ENCODE measurements at regions not wholly inside any gene's neighbourhood (a gene's known extent, or its start where the extent isn't known, plus 50 kb on each side); places are given as distances from the start of the nearest gene placed in this dataset.
"Not testable (repeated sequence)": the region's sequence is repeated elsewhere in the genome, so short reads cannot be mapped to it uniquely, and the experiment has no call there.

DNA sequence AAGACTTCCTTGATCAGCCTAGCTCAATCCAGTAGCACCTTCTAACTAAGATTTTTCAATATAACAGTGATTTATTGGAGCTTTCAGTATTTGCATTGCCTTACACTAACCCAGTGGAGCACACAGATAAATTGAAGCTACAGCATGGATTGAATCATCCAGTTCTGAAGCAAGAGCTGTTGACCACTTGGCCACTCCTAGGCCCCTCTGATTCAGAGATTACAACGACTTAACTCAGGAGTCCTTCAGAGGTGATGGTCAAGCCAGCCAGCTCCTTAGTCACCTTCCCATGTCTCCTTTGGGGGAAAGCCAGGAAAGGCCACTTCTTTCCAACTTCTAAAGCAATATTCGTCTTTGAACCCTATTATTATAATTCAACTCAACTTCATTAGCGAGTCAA is 151.8 kb downstream of the TENT5C start:
- DNase-seq = no peak

DNA sequence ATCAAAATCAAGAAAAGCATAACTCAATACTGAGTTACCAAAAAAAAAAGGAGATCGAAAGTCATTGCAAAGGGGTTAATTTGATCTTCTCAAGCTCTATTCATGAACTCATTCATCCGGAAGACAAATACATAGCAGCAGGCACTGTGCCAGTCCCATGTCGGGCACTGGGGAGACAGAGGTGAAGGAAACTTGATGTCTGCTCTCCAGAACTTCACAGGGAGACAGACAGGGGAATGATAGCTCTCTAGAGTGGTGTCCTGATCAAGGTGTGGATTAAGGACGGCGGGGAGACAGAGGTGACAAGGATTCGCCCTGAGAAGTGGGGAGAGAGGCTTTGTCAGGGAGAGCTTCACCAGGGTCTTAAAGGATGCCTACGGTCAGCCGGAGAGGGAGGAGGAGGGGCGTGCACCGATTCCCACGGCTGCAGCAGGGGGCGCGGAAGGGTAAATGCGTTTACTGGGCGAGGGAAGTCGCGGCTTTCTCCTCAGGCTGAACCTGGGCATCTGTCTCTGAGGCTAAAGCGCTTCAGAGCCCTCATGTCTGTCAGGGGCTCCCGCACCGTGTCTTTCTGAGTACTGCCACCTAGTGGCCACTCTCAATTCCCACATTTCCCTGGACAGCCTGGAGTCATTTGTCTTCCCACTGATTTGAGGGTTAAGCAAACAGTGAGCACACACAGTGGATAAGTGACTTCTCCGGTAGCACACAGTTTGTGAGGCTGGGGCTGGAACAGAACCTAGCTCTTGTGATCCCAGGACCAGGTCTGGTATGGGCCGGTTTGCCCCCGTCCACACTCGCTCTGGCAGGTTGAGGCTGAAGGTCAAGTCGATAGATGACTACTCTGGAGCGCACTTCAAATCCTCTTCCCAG is 152.8 kb downstream of the TENT5C start:
- DNase-seq = peak; percentile 66 to 77

DNA sequence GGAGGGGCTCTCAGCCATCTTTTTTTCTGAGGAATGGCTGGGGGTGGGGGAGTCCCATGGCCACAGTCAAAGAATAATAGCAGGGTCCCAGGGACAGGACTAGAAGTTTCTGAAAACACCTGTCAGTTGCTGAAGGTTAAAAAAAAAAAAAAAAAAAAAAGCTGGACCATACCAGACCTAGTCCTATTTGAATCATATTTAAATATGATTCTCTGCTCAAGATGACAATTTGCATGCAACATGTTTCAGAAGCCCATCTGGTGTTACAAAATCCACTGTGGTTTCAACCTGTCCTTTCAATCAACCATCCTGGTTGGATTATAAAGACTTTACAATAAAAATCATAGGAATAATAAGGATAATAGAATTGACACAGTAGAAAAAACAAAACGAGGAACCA is 153.7 kb downstream of the TENT5C start:
- no peak for DNase-seq

DNA sequence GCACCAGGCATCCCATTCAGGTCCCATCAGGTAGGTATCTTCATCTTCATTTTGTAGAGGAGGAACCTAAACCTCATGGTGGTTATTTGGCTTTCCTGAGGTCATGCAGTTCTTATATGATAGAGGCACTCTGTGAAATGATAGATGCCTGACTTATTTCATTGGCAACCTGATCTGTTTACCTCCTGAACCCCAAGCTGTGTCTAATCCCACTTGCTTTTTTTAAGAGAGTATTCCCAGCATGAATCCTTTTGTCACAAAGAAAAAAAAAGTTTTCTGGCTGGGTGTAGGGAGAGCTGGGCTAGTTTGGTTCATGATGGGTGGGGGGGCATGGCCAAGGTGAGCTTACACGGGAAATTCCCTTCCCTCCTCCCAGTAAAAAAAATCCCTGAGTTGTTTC is 154.2 kb downstream of the TENT5C start:
- DNase-seq = no peak

DNA sequence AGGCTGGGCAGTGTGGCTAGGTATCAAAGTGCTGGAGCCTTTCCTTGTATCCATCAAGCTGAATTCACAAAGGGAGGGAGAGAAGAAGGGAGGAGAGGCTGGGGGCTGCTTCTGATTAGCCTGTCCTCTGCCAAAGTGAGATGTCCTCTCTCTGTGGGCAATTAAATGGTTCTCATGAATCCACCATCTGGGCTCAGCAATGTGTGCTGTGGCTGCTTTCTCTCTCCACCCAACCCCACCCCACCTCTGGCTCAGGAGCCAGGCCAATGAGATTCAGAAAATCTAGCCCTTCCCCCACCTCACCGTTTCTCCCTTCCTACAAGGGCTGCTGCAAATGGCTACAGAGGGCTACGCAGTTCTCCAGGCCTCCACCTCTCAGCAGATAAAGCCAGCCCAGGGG is 154.6 kb downstream of the TENT5C start:
- no peak for DNase-seq

DNA sequence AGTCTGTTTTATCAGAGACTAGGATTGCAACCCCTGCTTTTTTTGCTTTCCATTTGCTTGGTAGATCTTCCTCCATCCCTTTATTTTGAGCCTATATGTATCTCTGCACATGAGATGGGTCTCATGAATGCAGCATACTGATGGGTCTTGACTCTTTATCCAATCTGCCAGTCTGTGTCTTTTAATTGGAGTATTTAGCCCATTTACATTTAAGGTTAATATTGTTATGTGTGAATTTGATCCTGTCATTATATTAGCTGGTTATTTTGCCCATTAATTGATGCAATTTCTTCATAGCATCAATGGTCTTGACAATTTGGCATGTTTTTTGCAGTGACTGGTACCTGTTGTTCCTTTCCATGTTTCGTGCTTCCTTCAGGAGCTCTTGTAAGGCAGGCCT is 161.7 kb downstream of the GDAP2 start:
- DNase-seq = not testable (repeated sequence)

DNA sequence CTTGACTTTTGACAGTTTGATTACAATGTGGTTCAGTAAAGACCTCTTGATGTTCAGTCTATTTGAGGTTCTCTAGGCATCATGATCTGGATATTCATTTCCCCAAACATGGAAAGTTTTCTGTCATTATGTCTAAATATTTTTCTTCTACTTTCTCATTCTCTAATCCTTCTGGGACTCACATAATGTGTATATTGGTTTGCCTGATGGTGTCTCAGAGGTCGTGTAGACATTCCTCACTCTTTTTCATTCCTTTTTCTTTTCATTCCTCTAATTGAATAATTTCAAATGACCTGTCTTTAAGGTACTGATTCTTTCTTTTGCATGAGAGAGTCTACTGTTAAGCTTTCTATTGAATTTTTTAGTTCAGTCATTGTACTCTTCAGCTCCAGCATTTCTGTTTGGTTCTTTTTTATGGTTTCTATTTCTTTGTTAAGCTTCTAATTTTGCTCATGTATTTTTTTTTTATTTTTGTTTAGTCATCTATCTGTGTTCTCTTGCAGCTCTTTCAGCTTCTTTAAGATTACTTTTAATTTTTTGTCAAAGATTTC is 158.4 kb downstream of the GDAP2 start:
- no peak for DNase-seq

DNA sequence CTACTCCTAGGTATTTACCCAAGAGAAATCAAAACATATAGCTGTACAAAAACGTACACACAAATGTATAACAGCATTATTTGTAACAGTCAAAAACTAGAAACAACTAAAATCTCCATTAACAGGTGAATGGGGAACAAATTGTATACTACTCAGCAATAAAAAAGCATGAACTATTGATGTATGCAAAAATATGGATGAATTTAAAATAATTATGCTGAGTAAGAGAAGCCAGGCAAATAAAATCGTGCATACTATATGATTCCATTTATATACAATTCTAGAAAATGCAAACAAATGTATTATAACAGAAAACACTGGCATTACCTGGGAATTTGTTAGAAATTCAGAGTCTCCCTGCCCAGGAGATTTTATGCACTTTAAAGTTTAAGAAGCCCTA is 150.1 kb downstream of the GDAP2 start:
- no peak for DNase-seq

DNA sequence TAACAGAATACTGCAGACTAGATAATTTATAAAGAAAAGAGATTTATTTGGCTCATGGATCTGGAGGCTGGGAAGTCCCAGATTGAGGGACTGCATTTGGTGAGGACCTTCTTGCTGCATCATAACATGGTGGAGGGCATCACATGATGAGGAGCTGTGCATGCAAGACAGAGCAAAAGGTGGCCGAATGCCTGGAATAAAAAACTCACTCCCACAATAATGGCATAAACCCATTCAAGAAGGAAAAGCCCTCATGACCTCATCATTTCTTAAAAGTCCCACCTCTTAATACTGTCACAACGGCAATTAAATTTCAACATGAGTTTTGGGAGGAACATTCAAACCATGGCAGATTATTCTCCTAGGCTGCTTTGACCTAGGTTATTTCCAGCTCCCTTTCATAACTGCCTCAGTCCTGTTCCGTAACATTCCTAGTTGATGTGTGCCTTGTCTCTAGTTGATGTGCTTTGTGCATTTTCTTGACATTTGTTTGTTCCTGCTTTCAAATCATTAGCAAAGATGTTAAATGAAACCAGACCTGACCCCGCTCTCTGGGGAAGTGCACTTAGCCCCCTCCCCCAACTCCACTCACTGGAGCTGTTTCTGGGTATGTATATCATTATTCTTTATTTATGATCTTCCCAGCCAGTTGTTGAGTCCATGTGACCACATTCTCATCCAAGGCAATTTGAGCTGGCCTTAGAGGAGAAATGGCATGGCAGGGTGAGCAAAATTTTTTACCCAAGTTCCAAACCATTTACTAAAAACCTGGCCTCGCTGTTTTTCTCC is 148.5 kb downstream of the GDAP2 start:
- DNase-seq = no peak

DNA sequence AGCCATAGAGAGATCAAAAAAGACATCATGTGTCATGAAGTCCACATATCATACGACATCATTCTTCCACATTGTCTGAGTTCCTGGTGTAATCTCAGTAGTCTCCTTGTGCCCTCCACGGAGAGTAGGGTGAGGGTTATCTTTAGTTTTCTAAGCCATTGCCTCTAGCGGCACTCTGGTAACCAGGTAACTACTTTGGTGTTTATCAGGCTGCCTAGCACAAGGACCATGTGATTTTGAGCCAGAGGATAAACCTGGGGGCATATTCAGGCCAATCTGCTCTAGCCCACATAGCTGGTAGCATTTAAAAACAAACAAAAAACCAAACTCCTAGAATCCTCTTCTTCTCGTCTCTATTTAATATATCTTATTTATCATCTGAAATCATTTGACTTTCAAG is 147.4 kb downstream of the GDAP2 start:
- DNase-seq = no peak

DNA sequence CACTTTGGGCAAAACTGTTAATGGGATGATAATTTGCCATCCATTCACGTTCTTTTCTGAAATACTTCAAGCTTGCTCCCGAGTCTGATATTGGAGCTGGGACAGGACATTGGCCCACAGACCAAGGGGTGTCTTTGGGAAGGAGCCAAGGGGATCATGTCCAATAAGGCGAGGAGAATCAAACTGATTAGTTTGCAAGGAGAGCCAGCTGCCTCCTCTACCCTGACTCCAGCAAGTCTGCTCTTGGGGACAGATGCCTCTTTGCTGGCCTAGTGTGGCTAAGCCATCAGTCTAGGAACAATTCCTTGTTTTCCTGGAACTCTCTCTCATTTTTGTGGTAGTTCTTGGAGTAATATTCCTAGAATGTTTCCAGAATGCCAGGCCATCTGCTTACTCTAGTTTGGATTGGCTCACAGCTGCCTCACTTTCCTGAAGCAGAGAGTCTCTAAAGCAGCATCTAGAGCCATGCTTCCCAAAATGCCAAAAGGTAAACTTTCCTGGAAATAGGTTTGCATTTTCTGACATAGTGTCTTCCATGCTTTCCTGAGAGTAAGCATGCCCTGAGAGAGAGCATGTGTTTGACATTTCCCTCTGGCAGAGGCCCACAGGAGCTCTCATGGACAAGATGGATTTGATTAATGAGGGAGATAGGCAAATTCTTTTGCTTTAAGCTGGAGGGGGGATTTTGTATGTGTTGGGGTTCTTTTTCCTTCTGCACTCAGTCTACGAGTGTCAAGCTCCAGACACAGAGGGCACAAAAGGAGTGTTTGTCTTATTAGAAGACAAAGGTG is 145.6 kb downstream of the GDAP2 start:
- DNase-seq = no peak

DNA sequence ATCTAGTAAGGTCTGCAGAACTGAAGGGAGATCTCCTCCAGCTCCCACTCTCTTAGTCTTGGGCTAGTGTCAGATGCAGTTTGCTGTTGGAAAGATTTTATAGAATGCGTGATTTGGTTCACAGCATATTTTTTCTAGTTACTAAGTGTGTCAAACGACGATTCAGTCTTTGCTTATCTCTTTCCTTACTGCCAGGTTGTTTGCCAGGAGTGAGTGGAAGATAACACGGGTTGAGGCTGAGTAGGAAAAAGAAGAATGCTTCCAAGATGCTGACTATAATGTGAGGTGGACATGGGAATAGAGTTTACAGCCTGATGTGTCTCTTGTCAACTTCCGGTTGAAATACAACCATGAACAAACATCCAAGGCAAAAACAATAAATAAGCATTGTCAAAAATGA is 141.4 kb downstream of the GDAP2 start:
- DNase-seq = no peak

DNA sequence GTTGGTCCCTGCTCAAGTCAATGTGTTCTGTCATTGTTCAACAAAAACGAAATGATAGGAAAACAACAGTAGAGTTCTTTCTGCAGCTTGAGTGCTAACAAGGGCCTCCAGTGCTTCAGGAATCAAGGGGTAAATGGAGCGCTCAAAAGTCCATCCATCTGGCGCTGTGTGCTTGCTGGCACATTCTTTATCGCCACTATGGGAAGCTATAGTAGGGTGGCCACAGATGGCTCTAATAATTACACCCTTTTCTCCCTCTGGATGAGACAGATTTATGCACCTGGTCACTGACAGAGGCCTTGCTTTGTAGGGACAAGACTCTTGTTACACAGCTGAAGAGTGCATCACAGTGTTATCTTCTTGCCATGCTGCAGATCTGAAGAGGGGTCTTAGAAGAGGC is 136.0 kb downstream of the GDAP2 start:
- no peak for DNase-seq

DNA sequence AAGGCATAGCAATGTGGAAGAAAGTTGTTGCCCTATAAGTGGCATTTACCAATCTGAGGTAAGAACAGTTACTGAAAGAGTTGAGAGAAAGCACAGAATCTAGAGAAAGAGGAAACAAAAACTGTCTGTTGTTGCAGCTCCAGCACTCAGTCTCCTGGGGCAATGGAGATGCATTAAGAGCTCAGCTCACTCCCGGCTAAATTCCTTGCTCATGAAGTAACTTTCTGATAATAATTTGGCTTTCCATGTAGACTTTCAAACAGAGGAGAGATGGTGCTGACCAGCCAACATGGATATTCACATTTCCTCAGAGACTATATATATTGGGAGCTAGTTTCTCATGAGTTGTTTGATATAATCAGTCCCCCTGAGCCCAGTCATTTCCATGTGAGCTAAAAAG is 135.3 kb downstream of the GDAP2 start:
- DNase-seq = no peak

DNA sequence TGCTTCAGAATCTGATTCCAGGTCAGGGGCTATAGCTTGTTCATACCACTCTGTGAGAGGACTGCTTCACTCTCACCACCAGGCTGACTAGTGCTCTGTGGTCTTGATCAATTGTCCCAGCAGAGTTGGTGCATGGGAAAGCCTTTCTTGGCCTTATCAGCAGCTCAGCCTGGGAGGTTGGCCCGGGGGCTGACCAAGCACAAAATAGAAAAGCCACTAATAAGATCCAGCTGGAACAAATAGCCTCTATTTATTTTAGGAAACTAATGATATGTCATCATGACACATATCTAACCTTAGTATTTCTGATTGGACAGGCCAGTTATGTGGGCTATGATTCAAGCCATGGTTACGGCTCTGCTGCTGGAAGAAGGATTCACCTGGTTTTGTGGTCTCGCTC is 134.2 kb downstream of the GDAP2 start:
- no peak for DNase-seq

DNA sequence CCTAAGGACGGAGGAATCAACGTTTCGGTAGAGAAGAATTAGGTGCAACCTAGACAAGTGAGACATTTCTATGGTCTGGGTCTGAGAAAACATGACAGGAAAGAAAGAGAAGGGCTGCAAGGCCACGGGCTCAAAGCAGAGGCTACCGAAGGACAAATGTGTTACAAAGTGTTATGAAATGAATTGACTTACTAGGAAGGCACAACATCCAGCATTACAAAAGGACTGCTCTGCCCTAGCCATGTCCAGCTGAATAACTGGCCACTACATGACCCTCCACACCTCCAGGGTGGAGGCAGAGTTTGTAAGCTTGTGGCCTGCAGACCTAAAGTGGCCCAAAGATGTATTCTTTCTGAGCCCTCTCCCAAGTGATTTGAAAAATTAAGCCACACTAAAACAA is 133.6 kb downstream of the GDAP2 start:
- no peak for DNase-seq

DNA sequence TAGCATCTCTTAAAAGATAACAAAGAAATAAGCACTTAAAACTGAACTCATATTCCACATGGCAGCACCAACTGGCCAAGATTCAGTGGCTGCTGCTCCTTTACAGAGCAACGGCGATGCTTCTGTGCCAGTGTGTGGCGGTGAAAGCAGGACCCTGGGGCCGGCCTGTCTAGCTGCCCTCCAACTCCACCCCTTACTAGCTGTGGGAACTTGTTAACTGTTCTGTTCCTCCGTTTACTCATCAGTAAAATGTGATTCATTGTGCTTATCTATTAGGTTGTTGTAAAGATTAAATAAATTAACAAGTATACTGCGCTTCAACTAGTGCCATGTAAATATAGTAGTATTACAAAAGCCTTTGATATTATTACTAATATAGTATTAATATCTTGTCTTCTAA is 133.2 kb downstream of the GDAP2 start:
- DNase-seq = no peak

DNA sequence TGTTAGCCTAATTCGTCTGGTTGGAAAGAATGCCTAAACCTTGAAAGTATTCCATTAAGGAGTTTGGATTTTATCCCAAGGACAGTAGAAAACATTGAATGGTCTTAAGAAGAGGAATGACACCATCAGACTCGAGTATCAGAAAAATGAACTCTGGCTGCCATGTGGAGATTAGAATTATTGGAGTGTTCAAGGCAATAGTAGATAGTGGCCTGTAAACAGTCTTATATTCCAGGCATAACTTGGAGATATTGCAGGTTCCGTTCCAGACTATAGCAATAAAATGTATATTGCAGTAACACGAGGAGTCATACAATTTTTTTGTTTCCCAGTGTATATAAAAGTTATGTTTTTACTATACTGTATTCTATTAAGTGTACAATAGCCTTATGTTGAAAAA is 130.9 kb downstream of the GDAP2 start:
- DNase-seq = no peak

DNA sequence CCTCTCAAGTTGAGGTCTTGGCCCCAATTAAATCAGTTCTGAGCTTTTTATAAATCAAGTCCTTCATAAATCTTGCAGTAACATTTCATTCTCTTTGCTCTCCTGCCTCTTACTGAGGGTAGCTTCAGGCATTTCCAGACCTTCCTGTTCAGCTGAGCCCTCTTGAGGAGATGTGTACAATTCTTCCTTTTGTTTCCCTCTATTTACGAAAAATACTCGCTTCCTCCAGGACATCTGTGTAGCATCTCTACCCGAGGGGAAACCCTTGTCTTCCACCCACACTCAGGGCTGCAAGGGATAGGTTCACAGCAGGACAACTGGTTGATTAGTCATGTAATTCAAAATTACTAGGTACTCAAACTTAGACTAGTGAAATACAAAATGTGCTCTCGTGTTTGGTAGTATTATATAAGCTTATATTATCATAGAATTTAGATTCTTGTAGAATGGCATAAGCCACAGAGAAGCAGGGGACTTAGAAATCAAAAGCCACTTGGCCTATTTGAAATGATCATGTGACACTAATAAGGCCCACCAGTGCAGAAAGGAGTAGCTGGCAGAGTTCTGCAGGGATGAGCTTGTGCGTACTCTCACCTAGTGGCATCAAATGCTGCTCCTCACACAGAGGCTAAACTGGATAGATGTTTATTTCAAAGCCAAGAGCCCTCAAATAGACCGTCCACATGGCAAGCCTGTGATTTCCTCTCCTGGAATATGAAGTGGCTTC is 126.7 kb downstream of the GDAP2 start:
- no peak for DNase-seq

DNA sequence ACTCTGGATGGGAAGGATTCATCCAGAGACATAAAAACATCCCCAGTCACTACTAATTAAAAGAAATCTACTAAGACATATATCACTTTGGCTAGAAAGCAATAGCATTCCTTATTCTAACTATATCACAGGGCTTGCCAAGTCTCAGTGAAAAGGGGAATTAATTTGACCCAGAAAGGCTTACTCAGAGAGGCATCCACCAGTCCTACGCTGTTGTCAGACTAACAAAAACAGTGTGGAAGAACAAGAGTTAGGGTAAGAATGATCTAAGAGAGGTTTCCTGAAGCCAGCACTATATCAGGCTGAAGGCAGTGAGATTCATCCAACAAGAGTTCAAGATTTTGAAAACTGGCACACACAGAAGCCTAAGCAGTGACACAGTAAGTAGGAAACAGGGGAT is 126.1 kb downstream of the GDAP2 start:
- no peak for DNase-seq

DNA sequence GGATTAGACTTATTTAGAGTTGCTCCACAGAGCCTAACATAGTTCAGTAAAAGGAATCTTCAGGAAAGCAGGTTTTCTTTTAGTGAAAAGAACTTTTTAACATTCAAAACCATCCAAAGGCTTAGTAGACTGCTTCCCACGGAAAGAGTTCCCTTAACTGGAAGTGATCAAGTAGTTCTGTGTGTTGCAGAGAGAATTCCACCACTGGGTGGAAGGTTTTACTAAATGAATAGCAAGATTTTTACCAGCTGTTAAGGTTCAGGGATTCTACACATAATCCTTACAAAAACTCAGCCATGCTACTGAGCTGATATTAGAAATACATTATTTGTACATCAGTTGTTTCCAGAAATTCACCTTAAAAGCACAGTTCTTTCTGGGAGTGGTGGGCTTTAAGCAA is 119.7 kb downstream of the GDAP2 start:
- DNase-seq = no peak

DNA sequence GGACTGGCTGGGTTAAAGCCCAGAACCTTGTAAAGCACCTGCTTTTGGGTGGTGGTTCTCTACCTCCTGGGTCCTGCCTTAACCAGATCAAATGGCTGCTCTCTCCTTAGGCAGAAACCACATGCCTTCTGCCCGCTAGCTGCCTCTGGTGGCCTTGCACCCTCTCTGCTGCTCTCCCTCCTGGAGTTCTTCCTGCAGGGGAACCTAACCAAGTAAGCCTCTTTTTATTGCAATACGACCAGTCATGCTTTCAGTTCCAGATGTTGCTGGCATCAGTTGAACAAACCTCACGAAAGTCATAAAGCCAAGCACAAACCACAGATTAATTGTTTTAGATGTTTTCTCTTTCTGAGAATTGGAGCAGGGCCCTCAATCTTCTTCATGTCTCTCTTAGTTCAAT is 118.9 kb downstream of the GDAP2 start:
- DNase-seq = no peak

Measured in CD4-positive, alpha-beta T cell treated with Interferon alpha-2 for 1 hour (primary cell).